Pons (tissue), 1 donor: ENCODE measurements at regions not wholly inside any gene's neighbourhood (a gene's known extent, or its start where the extent isn't known, plus 50 kb on each side); places are given as distances from the start of the nearest gene placed in this dataset.
"Not testable (repeated sequence)": the region's sequence is repeated elsewhere in the genome, so short reads cannot be mapped to it uniquely, and the experiment has no call there.

Source experiments
- DNase-seq: peaks from one replicate; pipeline ENCODE4 v3.0.0-alpha.2; 2016; ENCODE audit warnings: low spot score

DNA sequence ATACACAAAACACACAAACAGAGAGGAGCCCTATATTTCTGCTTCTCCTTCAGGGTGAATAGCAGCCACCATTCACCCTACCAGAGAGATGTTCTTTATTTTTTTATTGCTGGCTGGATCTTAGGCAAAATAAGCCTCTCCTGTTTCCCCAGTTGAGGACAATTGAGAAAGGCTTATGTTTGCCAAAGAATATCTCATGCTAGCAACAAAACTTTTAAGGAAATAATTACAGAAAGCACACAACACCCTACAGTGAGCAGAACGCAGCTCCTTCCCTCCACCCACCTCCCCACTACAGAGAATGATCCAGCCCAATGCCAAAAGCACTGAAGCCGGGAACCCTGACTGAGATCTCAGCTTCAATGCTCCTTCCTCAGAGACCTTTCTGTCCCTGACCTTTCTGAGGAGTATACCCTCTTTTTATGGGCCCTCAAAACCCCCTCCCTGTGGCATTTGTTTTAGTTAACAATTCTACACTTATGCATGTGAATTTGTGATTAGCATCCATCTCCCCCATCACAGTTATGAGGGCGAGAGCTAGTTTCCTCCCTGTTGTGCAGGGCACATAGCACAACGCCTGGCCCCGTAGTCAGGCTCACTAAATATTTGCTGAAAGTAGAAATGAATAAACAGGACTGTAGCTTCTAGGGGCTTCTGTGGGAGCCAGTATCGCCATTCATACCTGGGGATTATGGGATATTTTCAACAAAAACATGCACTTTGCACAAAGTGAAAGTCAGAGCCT, 491.6 kb upstream of the CDH4 start:
- DNase-seq: no peak

DNA sequence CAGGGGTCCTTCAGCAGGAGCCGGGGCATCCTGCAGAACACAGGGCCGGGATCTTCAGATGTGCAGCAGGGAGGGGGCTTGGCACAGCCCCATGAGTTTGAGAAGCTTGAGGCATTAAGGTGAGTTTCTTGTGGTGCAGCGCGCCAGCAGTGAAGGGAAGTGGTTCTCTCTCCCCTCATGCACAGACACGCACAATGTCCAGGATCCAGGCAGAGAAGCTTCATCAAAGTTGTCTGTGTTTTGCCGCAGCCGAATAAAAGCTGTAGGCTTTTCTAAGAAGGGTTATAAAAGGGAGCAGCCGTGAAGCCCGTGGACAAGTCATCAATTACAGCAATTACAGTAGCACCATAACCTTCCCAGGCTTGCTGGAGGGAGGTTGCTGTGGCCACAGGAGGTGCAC, 491.0 kb upstream of the CDH4 start:
- DNase-seq: no peak

DNA sequence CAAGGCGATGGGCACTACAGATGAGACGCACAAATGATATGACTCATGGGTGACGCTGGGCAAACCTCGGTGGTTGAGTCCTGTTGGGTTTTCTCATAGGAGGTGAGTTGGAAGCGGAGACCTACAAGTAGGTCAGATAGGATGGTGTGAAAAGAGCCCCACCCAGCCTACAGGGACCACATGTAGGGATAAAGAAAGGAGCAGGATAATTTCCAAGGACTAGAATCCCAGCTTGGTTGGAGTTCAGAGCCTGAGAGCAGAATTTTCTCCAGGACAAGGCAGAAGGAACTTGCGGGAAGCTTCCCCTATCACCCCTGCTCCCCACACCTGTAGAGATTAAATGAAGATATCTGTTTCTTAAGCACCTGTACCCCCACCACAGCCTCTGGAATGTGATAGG, 489.7 kb upstream of the CDH4 start:
- no peak for DNase-seq

DNA sequence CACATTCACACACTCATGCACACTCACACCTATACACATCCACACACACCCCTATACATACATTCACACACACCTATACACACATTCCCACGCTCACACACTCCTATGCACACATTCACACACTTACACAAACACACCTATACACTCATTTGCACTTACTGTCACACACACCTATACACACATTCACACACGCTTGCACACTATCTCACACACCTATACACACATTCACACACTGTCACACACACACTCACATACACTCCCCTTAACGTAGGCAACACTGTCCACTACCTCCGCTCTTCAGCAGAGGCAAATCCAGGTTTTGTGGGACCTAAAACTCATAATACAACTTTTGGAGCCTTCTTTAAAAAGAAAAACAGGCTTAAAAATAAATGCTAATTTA, 487.7 kb upstream of the CDH4 start:
- no peak for DNase-seq

DNA sequence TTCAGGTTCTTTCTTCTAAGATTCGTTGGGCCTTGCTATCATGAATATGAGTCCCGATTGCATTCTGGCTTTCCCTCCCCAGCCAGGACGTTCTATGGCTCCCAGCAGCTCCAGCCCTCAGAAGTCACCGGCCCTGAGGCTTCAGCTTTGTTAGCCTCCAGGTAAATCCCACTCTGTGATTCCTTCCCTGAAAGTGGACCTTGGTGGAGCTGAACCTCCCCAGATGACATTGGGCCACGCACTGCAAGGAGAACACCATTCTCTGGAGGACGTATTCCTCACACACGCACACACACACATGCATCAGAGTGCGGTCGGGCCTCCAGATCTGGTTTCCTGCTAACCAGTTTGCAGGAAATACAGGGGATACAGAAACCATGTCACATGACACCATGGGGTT, 487.3 kb upstream of the CDH4 start:
- no peak for DNase-seq

DNA sequence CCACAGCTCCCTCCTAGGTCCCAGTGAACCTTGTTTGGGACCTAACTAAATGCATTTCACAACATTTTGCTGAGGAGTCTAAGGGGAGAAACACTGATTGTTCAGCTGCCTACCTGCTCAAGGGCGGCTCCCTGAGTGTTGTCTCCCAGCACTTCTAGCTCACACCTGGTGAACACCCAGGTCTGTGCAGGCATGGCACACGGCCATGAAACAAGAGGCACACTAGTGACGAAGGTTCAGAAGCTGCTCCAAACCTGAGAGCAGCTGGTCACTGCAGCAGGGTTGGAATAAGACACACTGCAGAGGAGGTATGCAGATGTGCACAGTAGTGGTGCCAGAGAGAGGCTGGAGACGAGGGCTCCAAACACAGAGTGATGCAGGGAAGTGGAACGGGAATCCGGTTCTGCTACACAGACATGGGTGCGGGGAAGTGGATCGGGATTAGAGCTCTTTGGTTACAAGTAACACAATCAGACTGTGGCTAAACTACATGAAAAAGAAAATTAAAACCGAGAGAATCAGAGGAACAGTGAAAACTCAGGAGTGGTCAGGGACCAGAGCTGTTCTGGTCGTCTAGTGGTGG, 486.1 kb upstream of the CDH4 start:
- DNase-seq: no peak

DNA sequence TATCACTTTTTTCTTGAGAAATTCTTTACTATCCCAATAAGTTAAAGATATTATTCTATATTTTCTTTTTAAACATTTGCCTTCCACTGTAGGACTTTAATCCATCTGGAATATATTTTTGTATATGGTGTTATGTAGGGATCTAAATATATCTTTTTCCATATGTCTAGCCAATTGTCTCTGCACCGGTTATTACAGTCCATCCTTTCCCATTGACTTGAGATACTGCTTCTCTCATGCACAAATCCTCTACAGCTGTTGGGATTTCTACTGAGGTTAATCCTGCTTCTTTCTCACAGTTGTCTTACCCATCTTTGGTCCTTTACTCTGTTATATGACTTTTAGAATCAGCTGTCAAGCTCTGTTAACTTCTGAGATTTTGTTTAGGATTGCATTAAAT, 483.8 kb upstream of the CDH4 start:
- DNase-seq: no peak

DNA sequence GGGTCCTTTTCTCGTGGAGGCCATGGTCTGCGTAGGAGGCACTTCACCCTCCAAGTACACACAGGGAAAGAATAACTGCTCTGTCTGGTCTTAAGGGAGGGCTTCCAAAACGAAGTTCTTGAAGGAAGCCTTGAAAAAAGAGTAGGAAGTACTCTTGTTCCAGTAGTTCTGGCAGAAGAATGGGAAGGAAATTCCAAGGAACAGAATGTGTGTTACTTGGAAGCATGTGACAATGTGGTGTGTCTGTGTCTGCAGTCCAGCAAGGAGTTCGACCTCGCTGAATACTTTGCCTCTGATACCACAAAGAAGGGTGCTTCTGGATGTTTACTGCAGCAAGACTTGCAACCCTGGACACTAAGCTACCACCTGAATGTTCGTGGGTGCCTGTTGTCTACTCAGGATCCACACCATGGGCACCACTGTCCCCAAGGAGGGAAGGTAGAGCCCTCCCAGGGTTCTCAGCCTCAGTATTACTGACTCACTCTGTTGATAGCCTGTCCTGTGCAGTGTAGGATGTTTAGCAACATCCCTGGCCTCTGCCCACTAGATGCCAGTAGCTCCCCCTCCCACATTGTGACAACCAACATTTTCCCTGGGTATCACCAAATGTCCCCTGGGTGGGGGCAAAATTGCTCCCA, 471.6 kb upstream of the CDH4 start:
- DNase-seq: no peak

DNA sequence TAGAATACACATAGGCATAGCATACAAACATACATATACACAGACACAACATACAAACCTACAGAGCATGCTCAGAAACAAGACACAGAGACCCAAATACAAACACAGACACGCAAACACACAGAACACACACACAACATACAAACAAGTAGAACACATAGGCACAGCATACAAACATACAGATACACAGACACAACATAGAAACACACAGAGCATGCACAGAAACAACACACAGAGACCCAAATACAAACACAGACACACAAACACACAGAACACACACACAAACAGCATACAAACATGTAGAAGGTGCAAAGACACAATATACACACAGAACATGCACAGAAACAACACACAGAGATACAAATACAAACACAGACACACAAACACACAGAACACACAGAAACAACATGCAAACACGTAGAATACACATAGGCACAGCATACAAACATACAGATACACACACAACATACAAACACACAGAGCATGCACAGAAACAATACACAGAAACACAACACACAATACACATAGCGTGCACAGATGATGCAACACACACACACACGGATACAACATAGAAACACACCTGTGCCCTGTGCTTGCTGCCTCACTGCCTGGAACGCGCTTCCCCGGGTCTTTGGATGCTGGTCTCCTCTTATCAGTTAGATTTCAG, 469.0 kb upstream of the CDH4 start:
- DNase-seq: no peak

DNA sequence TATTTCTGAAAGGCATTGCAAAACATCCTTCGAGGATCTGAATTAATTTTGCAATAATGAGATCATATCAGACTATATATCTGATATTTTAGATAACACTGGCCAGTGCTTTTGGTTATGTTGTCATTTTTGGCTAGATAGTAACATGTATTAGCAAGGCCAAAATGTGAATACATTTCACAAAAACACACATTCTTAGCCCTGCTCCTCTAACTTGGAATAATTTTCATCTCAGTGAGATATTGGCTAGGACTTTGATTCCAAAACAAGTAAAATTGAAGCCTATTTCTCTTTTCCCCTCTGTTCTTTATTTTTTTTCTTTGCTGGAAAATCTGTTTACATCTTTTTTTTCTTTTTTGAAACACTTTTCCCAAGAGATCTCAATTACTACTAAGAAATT, 466.8 kb upstream of the CDH4 start:
- DNase-seq: no peak

DNA sequence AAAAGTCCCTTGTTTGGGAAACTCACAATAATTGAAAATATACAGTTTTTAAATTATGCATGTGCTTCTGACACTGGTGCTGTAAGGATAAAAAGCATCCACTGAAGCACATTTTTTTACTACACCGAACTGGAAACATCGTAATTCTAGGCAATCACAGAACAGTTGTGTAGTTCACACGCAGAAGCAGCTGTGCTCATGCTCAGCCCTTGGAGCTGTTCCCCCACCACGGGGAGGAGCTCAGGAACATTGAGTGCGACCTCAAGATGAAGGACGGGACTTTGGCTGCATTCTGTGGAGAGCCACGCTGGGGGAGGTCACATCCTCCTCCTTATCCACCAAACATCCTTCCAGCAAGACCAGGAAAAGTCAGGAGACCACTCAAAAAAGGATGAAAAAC, 466.3 kb upstream of the CDH4 start:
- no peak for DNase-seq

DNA sequence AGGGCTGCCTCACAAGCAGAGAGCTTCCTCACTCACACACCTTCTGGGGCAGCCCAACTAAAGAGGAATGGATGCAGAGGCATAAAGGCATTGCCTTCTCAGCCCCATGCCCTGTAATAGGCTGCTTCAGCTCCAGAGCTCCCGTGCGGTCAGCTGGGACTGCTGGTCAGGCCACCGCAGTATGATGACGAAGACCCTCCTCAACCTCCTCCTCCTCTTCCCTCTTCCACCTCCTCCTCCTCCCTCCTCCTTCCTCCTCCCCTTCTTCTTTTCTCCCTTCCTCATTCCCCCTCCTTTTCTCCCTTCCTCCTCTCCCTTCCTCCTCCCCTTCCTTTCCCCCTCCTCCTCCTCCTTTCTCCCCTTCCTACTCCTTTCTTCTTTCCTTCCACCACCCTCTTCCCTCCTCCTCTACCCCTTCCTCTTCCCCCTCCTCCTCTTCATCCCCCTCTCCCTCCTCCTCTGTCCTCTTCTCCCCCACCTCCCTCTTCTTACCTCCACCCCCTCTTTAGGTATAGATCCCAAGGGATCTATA, 465.3 kb upstream of the CDH4 start:
- DNase-seq: no peak

DNA sequence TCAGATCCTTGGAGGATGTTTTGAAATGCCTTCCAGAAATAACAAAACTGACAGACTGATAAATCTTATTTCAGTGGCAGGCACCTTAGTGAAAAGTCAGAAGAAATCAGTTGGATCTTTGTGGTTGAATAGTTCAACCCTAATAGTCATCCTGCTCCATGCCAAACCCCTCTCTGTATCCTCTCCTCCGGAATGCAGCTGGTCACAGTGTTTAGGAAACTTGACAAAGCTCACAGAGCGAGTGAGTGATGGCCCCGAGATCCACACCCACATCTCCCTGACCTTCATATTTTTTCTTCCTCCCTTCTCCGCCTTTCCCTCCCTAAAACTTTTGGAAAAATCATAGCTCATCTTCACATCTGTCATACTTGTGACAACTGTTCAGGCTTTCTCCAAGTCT, 464.8 kb upstream of the CDH4 start:
- DNase-seq: no peak

DNA sequence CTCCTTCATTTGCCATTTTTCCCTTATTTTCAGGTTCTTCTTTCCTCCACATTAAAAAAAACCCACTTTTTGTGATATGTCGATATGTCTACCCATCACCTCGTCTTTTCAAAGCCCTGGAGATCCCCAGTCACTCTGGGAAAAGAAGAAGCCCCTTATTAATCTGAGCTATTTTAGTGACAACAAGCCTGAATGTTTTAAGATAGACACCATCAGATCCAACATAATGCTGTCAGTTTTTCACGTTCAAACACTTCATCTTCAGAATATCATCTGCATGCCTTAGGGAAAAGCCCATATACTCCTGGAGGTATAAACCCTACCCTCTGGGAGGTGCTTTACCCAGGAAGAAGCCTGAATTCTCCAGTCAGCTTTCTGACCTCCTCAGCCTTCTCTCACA, 464.0 kb upstream of the CDH4 start:
- no peak for DNase-seq

DNA sequence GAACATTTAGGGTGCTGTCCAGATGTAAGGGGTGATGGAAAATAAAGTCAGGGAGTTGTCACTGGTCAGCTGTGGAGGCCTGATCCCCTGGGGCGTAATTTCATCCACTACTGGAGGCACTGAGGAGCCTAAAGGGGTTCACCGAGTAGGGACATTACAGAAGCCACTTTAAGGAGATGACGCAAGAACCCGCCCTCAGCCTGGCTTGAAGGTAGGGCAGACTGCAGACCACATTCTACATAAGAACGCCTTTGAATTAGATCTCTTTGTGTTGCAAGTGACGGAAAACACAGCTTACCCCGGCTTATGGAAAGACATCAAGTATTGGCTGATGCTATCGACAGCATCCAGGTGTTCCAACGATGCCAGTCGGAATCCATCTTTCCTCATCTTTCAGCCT, 462.7 kb upstream of the CDH4 start:
- DNase-seq: no peak

DNA sequence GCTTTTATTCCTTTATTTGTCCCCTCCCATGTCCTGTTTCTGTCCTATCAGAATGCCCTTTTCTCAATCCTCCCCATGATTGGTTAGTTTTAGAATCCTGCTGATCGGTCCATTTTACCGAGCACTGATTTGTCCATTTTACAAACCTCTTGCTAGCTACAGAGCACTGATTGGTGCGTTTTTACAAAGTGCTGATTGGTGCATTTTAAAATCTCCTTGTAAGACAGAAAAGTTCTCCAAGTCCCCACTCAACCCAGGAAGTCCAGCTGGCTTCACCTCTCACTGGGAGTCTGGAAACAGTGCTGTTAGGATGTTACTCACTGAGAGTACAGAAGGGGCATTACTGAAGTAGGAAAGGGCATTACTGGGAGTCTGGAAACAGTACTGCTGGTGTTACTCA, 461.7 kb upstream of the CDH4 start:
- DNase-seq: not testable (repeated sequence)

DNA sequence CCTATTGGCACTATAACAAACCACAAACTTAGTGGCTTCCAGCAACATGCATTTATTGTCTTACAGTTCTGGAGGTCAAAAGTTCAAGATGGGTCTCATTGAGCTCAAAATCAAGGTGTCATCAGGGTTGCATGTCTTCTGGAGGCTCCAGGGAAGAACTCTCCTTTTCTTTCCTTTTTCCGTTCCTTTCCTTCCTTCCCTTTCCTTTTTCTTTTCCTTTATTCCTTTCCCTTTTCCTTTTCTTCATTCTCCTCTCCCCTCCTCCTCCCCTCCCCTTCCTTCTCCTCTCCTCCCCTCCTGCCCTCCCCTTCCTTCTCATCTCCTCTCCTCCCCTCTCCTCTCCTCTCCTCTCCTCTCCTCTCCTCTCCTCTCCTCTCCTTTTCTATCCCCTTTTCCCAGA, 460.2 kb upstream of the CDH4 start:
- no peak for DNase-seq

DNA sequence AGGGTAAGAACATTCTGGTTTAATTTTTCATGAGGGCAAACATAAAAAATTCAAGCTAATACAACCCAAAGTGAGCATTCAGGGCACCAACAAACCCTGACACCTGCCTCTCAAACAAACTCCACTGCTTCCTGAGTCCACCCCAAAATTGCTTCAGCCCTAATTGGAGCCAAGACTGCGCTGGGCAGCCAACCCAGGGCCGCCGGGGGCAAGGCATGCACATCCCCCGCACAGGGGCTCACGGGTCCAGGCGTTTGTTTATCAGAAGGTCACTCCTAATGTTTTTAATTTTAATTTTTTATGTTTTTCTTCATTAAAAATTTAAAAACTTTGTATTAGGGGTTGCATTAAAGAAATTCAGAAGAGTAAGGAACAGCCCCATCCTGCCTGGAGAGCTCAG, 459.1 kb upstream of the CDH4 start:
- no peak for DNase-seq

DNA sequence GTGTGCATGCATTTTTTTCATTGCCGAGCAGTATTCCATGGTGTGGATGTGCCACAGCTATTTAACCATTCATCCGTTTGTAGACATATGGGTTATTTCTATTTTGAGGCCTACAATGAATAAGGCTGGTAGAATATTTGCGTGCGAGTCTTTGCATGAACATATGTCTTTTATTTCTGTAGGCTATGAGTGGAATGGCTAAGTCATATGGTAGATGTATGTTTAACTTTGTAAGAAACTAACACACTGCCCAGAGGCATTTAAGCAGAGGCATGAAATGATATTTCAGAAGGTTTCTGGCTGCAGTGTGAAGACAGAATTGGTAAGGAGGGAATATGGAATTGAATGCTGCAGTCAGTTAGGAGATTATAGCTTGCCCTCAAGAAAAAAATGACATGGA, 457.4 kb upstream of the CDH4 start:
- DNase-seq: no peak

DNA sequence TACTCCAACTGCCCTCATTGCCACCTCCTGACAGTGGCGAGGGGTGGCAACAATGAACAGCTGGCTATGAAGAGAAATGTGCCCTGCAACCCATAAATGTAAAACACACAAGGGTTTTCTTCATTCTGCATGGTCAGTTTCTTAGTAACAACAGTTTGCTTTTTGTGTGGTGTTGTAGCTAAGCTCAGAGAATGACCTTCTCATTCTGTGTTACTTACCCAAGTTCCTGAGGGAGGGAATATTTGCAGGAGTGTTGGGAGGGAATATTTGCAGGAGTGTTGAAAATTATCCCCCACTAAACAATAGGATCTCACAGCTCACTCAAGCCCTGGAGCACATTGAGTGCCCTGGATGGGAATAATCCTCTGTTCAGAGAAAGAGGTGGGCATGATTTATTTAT, 456.4 kb upstream of the CDH4 start:
- DNase-seq: no peak

DNA sequence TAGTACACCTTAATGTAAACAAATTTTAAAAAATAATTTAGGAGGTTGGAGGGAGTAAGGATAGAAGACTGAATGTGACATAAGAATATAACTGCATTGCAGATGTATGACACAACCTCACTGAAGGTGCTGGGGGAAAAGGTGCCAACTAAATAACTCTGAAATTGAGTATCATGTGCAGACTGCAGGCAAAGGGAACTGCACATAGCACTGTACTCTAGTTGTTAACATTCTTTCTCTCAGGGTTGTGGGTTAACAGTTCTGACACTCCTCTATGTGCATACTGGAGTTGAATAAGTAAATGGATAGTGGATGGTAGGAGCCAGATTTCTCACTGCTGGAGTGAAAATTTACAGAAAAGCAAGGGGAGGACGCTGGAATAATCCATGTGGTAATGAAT, 451.9 kb upstream of the CDH4 start:
- no peak for DNase-seq

DNA sequence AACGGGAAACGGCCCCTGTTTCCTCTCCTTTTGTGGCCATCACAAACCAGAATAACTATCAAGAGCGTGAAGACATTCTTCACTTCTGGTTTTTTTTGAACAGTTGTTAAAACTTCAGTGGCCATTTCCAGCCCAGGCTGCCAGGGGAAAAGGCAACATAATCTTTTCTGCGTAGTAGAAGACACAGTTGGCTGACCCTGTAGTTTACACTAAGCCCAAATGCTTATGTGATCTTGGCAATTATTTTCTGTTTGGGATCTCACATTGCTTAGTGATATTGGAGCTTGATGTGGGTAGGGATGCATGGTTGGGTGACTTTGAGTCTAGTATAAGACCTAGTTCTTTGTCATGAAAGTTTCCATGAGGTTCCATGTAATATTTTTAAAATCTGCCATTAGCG, 449.4 kb upstream of the CDH4 start:
- DNase-seq: no peak
